Cardiac septum (tissue), 1 donor: ENCODE measurements at regions not wholly inside any gene's neighbourhood (a gene's known extent, or its start where the extent isn't known, plus 50 kb on each side); places are given as distances from the start of the nearest gene placed in this dataset.
"Not testable (repeated sequence)": the region's sequence is repeated elsewhere in the genome, so short reads cannot be mapped to it uniquely, and the experiment has no call there.

ENCODE experiments used
- DNase-seq: peaks from one replicate; pipeline ENCODE4 v3.0.0-alpha.2; 2020; ENCODE audit warnings: low spot score
- intact Hi-C: fragments of 100-400 bp; cut with DNase I; formaldehyde crosslinking; loops from one replicate; pipeline ENCODE4 v1.14.0; 2022
- microRNA-seq: library from miRNA; unstranded; fragments of <30 nt; microRNA quantifications from one replicate; pipeline ENCODE4 v1.2.0, GENCODE V29; 2020
- donor health status: DM: no; HTN: no; CAD: no.

- intact Hi-C loops = no loop called here
- no peak for DNase-seq
Observed at GRCh38 chr17:77074681-77075080, 66.1 kb upstream of the SEC14L1 start.

DNA sequence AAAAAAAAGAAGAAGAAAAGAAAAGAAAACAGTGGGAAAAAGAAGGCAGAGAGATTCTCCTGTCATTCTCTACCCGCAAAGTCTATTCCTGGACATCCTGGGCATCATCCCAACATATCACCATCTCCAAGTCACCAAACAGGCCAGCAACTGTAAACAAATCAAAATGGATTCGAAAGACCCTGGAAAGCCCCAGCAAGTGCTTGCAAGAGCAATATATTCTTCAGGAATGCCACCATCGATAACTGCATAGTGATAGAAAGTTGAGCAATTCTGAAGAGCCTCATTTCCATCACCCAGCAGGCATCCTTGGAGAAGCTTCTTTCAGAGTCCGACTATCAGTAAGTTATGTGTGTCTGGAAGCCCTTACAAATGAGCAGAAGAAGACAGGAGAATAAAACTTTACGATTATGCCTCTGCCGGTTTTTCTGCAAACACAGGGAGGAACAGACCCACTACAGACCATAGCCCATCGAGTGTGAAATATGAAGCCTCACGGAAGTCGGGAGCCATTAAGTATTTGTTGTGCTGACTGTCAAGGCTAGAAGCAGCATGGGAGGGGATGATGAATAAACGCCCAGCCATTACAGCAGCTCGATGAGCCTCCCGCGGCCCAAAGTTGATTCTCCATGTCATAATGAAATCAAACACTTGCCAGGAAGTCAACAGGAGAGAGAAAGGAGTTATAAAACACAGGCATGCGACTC is 64.5 kb upstream of the SEC14L1 start:
- intact Hi-C loops = no loop called here

DNA sequence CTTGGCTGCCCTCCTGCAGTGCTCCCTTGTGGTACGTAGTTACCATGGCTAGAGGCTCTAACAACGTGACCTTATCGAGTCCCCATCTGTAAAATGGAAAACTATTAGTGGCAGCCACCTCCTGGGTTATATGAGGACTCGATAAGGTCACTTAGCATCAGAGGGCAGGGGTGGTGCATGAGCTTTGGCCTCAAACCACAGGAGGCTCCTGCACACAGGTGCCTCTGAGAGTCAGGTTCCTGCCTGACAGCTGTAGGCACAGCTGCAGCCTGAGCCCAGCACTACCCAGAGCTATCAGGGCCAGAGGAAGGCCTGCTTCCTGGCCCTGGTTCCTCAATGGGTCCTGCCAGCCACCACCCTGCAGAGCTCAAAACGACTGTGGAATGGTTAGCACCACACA is 57.2 kb upstream of the SEC14L1 start:
- no peak for DNase-seq
- intact Hi-C loops = no loop called here

More for the DNA sequence above, 64.5 kb upstream of the SEC14L1 start:
- no peak for DNase-seq

- intact Hi-C loops = no loop called here
- no peak for DNase-seq
Observed at GRCh38 chr17:77085926-77086432, 54.8 kb upstream of the SEC14L1 start.

DNA sequence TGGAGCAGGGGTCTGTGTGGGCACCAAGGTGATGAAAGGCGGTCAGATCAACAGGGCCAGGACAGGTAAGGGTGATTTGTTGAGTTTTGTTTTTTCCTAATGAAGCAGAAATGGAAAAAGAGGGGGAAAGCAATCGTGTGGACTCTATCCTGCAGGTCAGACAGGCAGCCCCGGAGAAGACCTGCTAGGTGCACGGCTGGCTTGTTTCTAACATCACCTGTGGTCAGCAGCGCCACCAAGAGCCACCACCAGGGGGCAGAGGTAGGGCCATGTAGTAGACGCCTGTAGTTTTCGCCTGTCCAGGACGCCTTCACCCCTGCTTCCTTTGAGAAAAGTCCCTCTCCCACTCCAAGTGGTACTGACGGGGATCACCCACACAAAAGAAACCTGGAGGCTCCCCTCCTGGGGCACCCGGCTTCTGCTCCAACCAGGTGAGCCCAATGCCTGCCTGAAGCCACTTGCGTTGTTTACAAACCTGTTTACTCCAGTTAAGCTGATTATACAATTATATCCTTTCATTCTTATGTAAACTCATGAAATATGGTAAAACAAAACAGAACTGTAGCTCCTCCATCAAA is 54.2 kb upstream of the SEC14L1 start:
- DNase-seq = peak; percentile 91
- intact Hi-C loops = no loop called here

DNA sequence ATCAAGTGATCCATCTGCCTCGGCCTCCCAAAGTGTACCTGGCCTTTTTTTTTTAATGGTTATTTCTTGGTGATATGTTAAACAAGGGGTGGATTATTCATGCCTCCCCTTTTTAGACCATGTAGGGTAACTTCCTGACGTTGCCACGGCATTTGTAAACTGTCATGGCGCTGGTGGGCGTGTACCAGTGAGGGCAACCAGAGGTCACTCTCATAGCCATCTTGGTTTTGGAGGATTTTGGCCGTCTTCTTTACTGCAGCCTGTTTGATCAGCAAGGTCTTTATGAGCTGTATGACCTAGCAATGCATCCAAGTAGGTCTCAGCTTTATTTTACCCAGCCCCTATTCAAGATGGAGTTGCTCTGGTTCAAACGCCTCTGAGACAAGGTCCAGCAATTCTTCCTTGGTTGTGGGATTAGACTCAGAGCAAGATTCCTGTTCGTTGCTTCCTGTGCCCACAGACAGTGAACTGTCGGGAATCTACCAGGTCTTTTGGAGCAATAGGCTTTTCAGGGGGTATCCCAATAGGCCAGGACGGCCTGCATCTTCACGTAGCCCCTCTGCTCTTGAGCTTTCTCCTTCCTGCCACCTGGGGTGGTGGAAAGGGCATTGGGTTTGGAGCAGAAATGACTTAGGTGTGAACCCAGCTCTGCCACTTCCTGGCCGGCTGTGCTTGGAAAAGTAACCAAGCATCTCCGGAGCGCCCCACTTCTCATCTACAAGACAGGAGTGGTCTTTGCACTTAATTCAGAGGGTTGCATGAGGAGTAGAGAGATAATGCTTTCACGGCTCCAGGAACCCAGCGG is 52.9 kb upstream of the SEC14L1 start:
- DNase-seq = no peak
- intact Hi-C loops = loop anchor here (1.0 to 2.0 kb wide), 2 partner anchors 53 to 155 kb away; partner anchors contain the start of gene SEC14L1

DNA sequence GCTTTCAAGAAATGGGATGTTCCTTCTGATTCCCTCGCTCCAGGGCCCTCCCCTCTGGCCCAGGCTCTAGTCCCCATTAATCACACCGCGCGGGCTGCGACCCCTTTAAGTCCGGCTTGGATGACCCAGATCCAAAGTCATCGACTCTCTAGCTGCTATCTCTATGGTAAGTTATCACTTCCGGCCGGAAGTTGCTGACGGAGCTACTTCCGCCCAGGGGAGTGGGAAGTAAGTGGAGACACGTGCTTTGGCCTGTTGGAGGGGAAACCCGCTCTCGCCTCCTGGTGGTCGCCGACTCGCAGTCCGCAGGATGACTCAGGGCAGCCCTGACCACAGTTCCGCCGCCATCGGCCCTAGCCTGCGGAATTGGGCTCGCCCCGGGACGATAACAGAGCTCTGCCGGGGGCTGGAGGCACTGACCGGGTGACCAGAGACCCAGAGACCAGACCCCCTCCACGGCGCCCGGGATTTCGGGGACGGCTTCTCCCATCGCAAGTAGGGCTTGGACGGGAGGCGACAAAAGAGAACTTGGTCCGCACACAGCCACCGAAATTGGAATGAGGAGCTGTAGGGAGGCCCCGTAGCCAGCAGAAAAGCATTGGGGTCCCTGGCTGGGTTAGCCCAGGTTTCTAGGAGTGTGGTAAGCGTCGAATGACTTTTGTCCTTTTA is 52.2 kb upstream of the SEC14L1 start:
- peak; percentile 97 for DNase-seq
- intact Hi-C loops = loop anchor here (1.0 to 2.0 kb wide), 2 partner anchors 52 to 155 kb away; partner anchors contain the start of gene SEC14L1

- intact Hi-C loops = loop anchor here (2.0 kb wide), 1 partner anchor 52 kb away; the partner anchor contains the start of gene SEC14L1
- DNase-seq = no peak
Observed at GRCh38 chr17:77089124-77089490, 51.7 kb upstream of the SEC14L1 start.

- DNase-seq = not testable (repeated sequence)
- intact Hi-C loops = loop anchor here (2.0 to 10.0 kb wide), 2 partner anchors 51 to 405 kb away; partner anchors contain the start of gene SEC14L1
Observed at GRCh38 chr17:77089949-77090348, 50.8 kb upstream of the SEC14L1 start.

DNA sequence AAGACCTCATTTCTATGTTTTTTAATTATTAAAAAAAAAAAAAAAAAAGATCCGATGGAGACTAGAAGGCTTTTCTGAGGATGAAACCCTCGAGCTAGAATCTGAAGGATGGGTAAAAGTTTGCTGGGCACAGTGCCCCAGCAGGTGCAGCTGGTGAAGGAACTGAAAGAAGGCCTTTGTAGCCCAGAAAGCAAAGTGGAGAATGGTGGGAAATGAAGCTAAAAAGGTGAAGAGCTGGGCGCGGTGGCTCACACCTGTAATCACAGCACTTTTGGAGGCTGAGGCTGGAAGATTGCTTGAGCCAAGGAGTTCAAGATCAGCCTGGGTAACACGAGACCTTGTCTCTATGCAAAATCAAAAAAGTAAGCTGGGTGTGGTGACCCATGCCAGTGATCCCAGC is 50.3 kb upstream of the SEC14L1 start:
- intact Hi-C loops = loop anchor here (10.0 kb wide), 1 partner anchor 404 kb away; no protein-coding TSS in a partner anchor
- no peak for DNase-seq

Small RNA genes lying in the stretch of these regions (microRNA-seq; reads per million reads assigned to microRNA genes)
- gene MIR6516 = 16.5 reads per million, percentile 34 among the genes with 10 or more reads in this experiment
